Mesendoderm (in vitro differentiated cells): ENCODE measurements at regions not wholly inside any gene's neighbourhood (a gene's known extent, or its start where the extent isn't known, plus 50 kb on each side); places are given as distances from the start of the nearest gene placed in this dataset.

Experiments used
- DNase-seq: peaks from one replicate; pipeline ENCODE4 v3.0.0; 2013
- H2AK5ac ChIP-seq: 2 replicates; pipeline ENCODE4 v1.6.1; 2013; ENCODE audit warnings: low read length, inconsistent platforms
- H2BK120ac ChIP-seq: 2 replicates; pipeline ENCODE4 v1.6.1; 2013; ENCODE audit warnings: low read depth, mild to moderate bottlenecking, low read length, moderate library complexity, mixed read lengths
- H2BK15ac ChIP-seq: replicated peaks from 2 replicates; pipeline ENCODE4 v1.6.1; 2013; ENCODE audit warnings: low read depth, mild to moderate bottlenecking, moderate library complexity
- H2BK5ac ChIP-seq: 2 replicates; pipeline ENCODE4 v1.6.1; 2013; ENCODE audit warnings: low read length, inconsistent platforms
- H3K18ac ChIP-seq: 2 replicates; pipeline ENCODE4 v1.6.1; 2013; ENCODE audit warnings: mild to moderate bottlenecking, low read length, mixed read lengths
- H3K23ac ChIP-seq: one replicate; pipeline ENCODE4 v1.6.1; 2013; ENCODE audit warnings: low read length
- H3K27ac ChIP-seq: 2 replicates; pipeline ENCODE4 v1.5.1; 2013; ENCODE audit warnings: low read depth, mild to moderate bottlenecking, inconsistent platforms, low read length, moderate library complexity
- H3K27me3 ChIP-seq: 2 replicates; pipeline ENCODE4 v1.6.1; 2013; ENCODE audit warnings: low read length, control low read depth, mild to moderate bottlenecking, inconsistent platforms; ENCODE audit not compliant: insufficient read depth, poor library complexity
- H3K36me3 ChIP-seq: 2 replicates; pipeline ENCODE4 v1.6.1; 2013; ENCODE audit warnings: low read length, inconsistent platforms; ENCODE audit not compliant: control insufficient read depth, insufficient read depth
- H3K4ac ChIP-seq: one replicate; pipeline ENCODE4 v1.6.1; 2013; ENCODE audit warnings: low read depth, mild to moderate bottlenecking, low read length, moderate library complexity
- H3K4me1 ChIP-seq: 2 replicates; pipeline ENCODE4 v1.6.1; 2013; ENCODE audit warnings: low read depth, low read length, inconsistent platforms; ENCODE audit not compliant: control insufficient read depth
- H3K4me2 ChIP-seq: 2 replicates; pipeline ENCODE4 v1.6.1; 2013; ENCODE audit warnings: low read length
- H3K4me3 ChIP-seq: 2 replicates; pipeline ENCODE4 v1.5.1; 2013; ENCODE audit warnings: mild to moderate bottlenecking, low read length
- H3K56ac ChIP-seq: one replicate; pipeline ENCODE4 v1.6.1; 2013; ENCODE audit warnings: low read length
- H3K79me1 ChIP-seq: 2 replicates; pipeline ENCODE4 v1.6.1; 2013; ENCODE audit warnings: low read length, inconsistent platforms
- H3K79me2 ChIP-seq: 2 replicates; pipeline ENCODE4 v1.6.1; 2013; ENCODE audit warnings: mild to moderate bottlenecking, low read length; ENCODE audit not compliant: control insufficient read depth, insufficient read depth
- H3K9ac ChIP-seq: 2 replicates; pipeline ENCODE4 v1.6.1; 2013; ENCODE audit warnings: low read length, inconsistent platforms
- H4K5ac ChIP-seq: one replicate; pipeline ENCODE4 v1.6.1; 2013; ENCODE audit warnings: low read length
- H4K8ac ChIP-seq: one replicate; pipeline ENCODE4 v1.6.1; 2013; ENCODE audit warnings: low read depth, mild to moderate bottlenecking, control low read depth, low read length, moderate library complexity
- WGBS: extraction: QIAGEN DNeasy Blood & Tissue Kit; methylation state at CpG from one replicate; pipeline ENCODE4 v1.1.7; 2013; ENCODE audit warnings: low lambda C conversion rate, missing lambda C conversion rate; ENCODE audit not compliant: insufficient coverage; ENCODE audit errors: extremely low coverage; 5-methylcytosine and 5-hydroxymethylcytosine counted together

- Histone ChIP-seq H3K27me3 (no peaks in the 10 kb centered on the region), H3K56ac (no peak overlapping the region), H3K27ac (no peak overlapping the region), H2AK5ac (no peak overlapping the region), H2BK120ac (no peak overlapping the region), H3K4me2 (no peak overlapping the region), H3K4me1 (no peaks in the 10 kb centered on the region), H3K4ac (no peak overlapping the region), H3K36me3 (no peaks in the 10 kb centered on the region), H3K9ac (no peak overlapping the region), H3K79me1 (no peaks in the 10 kb centered on the region), H2BK5ac (no peak overlapping the region), H4K8ac (no peak overlapping the region), H3K23ac (no peak overlapping the region), H3K18ac (no peak overlapping the region), H4K5ac (no peak overlapping the region), H3K4me3 (no peak overlapping the region), H2BK15ac (no peak overlapping the region), H3K79me2 (no peaks in the 10 kb centered on the region)
- DNase-seq = no peak
Observed at GRCh38 chr13:33891196-33891742, 73.3 kb downstream of the RFC3 start.

- no peak for DNase-seq
- Histone ChIP-seq H3K79me1 (no peaks in the 10 kb centered on the region), H2AK5ac (no peak overlapping the region), H3K56ac (no peak overlapping the region), H3K18ac (no peak overlapping the region), H4K5ac (no peak overlapping the region), H4K8ac (no peak overlapping the region), H3K4me2 (no peak overlapping the region), H2BK15ac (no peak overlapping the region), H3K23ac (no peak overlapping the region), H3K4me3 (no peak overlapping the region), H3K4me1 (no peaks in the 10 kb centered on the region), H2BK5ac (no peak overlapping the region), H3K79me2 (no peaks in the 10 kb centered on the region), H3K9ac (no peak overlapping the region), H3K27ac (no peak overlapping the region), H3K36me3 (no peaks in the 10 kb centered on the region), H3K4ac (no peak overlapping the region), H3K27me3 (no peaks in the 10 kb centered on the region), H2BK120ac (no peak overlapping the region)
Observed at GRCh38 chr13:33893559-33893958, 75.6 kb downstream of the RFC3 start.

- Histone ChIP-seq H3K4me3 (no peak overlapping the region), H3K18ac (no peak overlapping the region), H3K4me1 (no peaks in the 10 kb centered on the region), H4K8ac (no peak overlapping the region), H3K27ac (no peak overlapping the region), H2BK5ac (no peak overlapping the region), H3K79me2 (no peaks in the 10 kb centered on the region), H3K36me3 (no peaks in the 10 kb centered on the region), H2BK15ac (no peak overlapping the region), H4K5ac (no peak overlapping the region), H3K23ac (no peak overlapping the region), H3K56ac (no peak overlapping the region), H3K9ac (no peak overlapping the region), H3K79me1 (no peaks in the 10 kb centered on the region), H3K27me3 (no peaks in the 10 kb centered on the region), H2AK5ac (no peak overlapping the region), H3K4ac (no peak overlapping the region), H2BK120ac (no peak overlapping the region), H3K4me2 (no peak overlapping the region)
- no peak for DNase-seq
- WGBS = no CpG with 5 or more reads among the region's 8 CpGs
Observed at GRCh38 chr13:33904431-33904830, 86.5 kb downstream of the RFC3 start.

- no peaks in the 10 kb centered on the region for H3K79me1 ChIP-seq
- no peak overlapping the region for H2BK5ac ChIP-seq
- H3K4me2 ChIP-seq = no peak overlapping the region
- H2BK120ac ChIP-seq = no peak overlapping the region
- no peak overlapping the region for H4K5ac ChIP-seq
- no peak for DNase-seq
- H3K4me1 ChIP-seq = no peaks in the 10 kb centered on the region
- no peak overlapping the region for H2BK15ac ChIP-seq
- WGBS = no CpG with 5 or more reads among the region's 1 CpG
- H3K27ac ChIP-seq = no peak overlapping the region
- no peak overlapping the region for H3K18ac ChIP-seq
- no peak overlapping the region for H2AK5ac ChIP-seq
- no peak overlapping the region for H3K4ac ChIP-seq
- H3K27me3 ChIP-seq = no peaks in the 10 kb centered on the region
- H3K9ac ChIP-seq = no peak overlapping the region
- no peaks in the 10 kb centered on the region for H3K36me3 ChIP-seq
- H3K4me3 ChIP-seq = no peak overlapping the region
- H3K79me2 ChIP-seq = no peaks in the 10 kb centered on the region
- no peak overlapping the region for H4K8ac ChIP-seq
- H3K23ac ChIP-seq = no peak overlapping the region
- no peak overlapping the region for H3K56ac ChIP-seq
Observed at GRCh38 chr13:33908116-33908515, 90.2 kb downstream of the RFC3 start.

GRCh38 chr13:33910255-33910654 is 92.3 kb downstream of the RFC3 start:
- H3K4me1 ChIP-seq = no peaks in the 10 kb centered on the region
- no peak overlapping the region for H2AK5ac ChIP-seq
- H3K56ac ChIP-seq = no peak overlapping the region
- H3K4ac ChIP-seq = no peak overlapping the region
- no peaks in the 10 kb centered on the region for H3K36me3 ChIP-seq
- no peak overlapping the region for H3K9ac ChIP-seq
- no peaks in the 10 kb centered on the region for H3K79me1 ChIP-seq
- H3K27ac ChIP-seq = no peak overlapping the region
- no peak overlapping the region for H2BK120ac ChIP-seq
- no peak overlapping the region for H3K23ac ChIP-seq
- H4K8ac ChIP-seq = no peak overlapping the region
- no peaks in the 10 kb centered on the region for H3K27me3 ChIP-seq
- no CpG with 5 or more reads among the region's 1 CpG for WGBS
- H2BK15ac ChIP-seq = no peak overlapping the region
- H4K5ac ChIP-seq = no peak overlapping the region
- no peaks in the 10 kb centered on the region for H3K79me2 ChIP-seq
- H3K18ac ChIP-seq = no peak overlapping the region
- H2BK5ac ChIP-seq = no peak overlapping the region
- no peak overlapping the region for H3K4me3 ChIP-seq
- H3K4me2 ChIP-seq = no peak overlapping the region
- no peak for DNase-seq

- no peak for DNase-seq
- Histone ChIP-seq H3K79me1 (no peaks in the 10 kb centered on the region), H3K36me3 (no peaks in the 10 kb centered on the region), H2AK5ac (no peak overlapping the region), H3K4me1 (no peaks in the 10 kb centered on the region), H2BK120ac (no peak overlapping the region), H3K4ac (no peak overlapping the region), H4K8ac (no peak overlapping the region), H3K23ac (no peak overlapping the region), H3K18ac (no peak overlapping the region), H3K4me2 (no peak overlapping the region), H3K27ac (no peak overlapping the region), H2BK15ac (no peak overlapping the region), H4K5ac (no peak overlapping the region), H3K56ac (no peak overlapping the region), H3K79me2 (no peaks in the 10 kb centered on the region), H3K27me3 (no peaks in the 10 kb centered on the region), H2BK5ac (no peak overlapping the region), H3K9ac (no peak overlapping the region), H3K4me3 (no peak overlapping the region)
- WGBS = no CpG with 5 or more reads among the region's 3 CpGs
Observed at GRCh38 chr13:33911521-33911920, 93.6 kb downstream of the RFC3 start.
